PC-3 (cell line): ENCODE measurements at regions not wholly inside any gene's neighbourhood (a gene's known extent, or its start where the extent isn't known, plus 50 kb on each side); places are given as distances from the start of the nearest gene placed in this dataset.
"Not testable (repeated sequence)": the region's sequence is repeated elsewhere in the genome, so short reads cannot be mapped to it uniquely, and the experiment has no call there.

Source experiments
- ATAC-seq: fragments of 200-7000 bp; cut with Tn5 transposase; 2 replicates; pipeline ENCODE4 v1.9.1; 2020; ENCODE audit warnings: mild to moderate bottlenecking, moderate library complexity
- BruUV-seq: library from RNA; stranded (reverse); fragments of 400-500 nt; replicated peaks from 2 replicates; lab custom pipeline; 2021; lab: Mats Ljungman, UMichigan
- CTCF ChIA-PET: fragments of 300-600 bp; sonication (Branson Sonifier 250); formaldehyde crosslinking; loops from one replicate; lab custom pipeline; 2022; ENCODE audit warnings: antibody characterized with exemption; lab: Charles Lee
- POLR2A ChIA-PET: fragments of 300-600 bp; sonication (Branson Sonifier 250); formaldehyde crosslinking; loops from one replicate; lab custom pipeline; 2022; ENCODE audit warnings: antibody characterized with exemption; ENCODE audit not compliant: unreplicated experiment; lab: Charles Lee
- DNase-seq: peaks from one replicate; pipeline ENCODE4 v3.0.0-alpha.2; 2015
- H2AFZ ChIP-seq: fragments of 300-600 bp; sonication (generic); 2 replicates; pipeline ENCODE4 v1.6.0; 2016; ENCODE audit warnings: antibody characterized with exemption, low read length
- H3F3A ChIP-seq: fragments of 300-600 bp; sonication (generic); one replicate; pipeline ENCODE4 v1.6.0; 2017; ENCODE audit warnings: antibody characterized with exemption, low read length, control low read depth, mild to moderate bottlenecking; ENCODE audit not compliant: unreplicated experiment
- H3K27ac ChIP-seq: fragments of 300-600 bp; sonication (generic); 2 replicates; pipeline ENCODE4 v1.5.1; 2016; ENCODE audit warnings: mild to moderate bottlenecking, low read length
- H3K27me3 ChIP-seq: fragments of 300-600 bp; sonication (generic); 2 replicates; pipeline ENCODE4 v1.6.1; 2016; ENCODE audit warnings: low read length, mixed read lengths
- H3K36me3 ChIP-seq: fragments of 300-600 bp; sonication (generic); 2 replicates; pipeline ENCODE4 v1.6.1; 2016; ENCODE audit warnings: low read depth, mixed run types, low read length, mixed read lengths
- H3K4me1 ChIP-seq: fragments of 300-600 bp; sonication (generic); 2 replicates; pipeline ENCODE4 v1.5.1; 2016; ENCODE audit warnings: low read length; ENCODE audit not compliant: insufficient read depth
- H3K4me2 ChIP-seq: fragments of 300-600 bp; sonication (generic); 2 replicates; pipeline ENCODE4 v1.6.0; 2016; ENCODE audit warnings: low read length
- H3K4me3 ChIP-seq: fragments of 300-600 bp; sonication (generic); 2 replicates; pipeline ENCODE4 v1.5.1; 2016; ENCODE audit warnings: mild to moderate bottlenecking, low read length, mixed read lengths
- H3K79me2 ChIP-seq: fragments of 300-600 bp; sonication (generic); 2 replicates; pipeline ENCODE4 v1.6.1; 2017; ENCODE audit warnings: low read length, mixed read lengths
- H3K9ac ChIP-seq: fragments of 300-600 bp; sonication (generic); 2 replicates; pipeline ENCODE4 v1.6.0; 2016; ENCODE audit warnings: mild to moderate bottlenecking, low read length
- H3K9me2 ChIP-seq: fragments of 300-600 bp; sonication (generic); replicated peaks from 2 replicates; pipeline ENCODE4 v1.6.1; 2016; ENCODE audit warnings: mixed run types, low read length, mixed read lengths
- H3K9me3 ChIP-seq: fragments of 300-600 bp; sonication (generic); 2 replicates; pipeline ENCODE4 v1.6.1; 2016; ENCODE audit warnings: low read length, mixed read lengths
- H4K20me1 ChIP-seq: fragments of 300-600 bp; sonication (generic); 2 replicates; pipeline ENCODE4 v1.6.1; 2016; ENCODE audit warnings: low read length, mixed read lengths
- EZH2 ChIP-seq: fragments of 300-600 bp; sonication (generic); IDR thresholded peaks from one replicate; pipeline ENCODE4 v1.6.1; 2017; ENCODE audit warnings: antibody characterized with exemption, mild to moderate bottlenecking, low read length; ENCODE audit not compliant: unreplicated experiment
- EZH2phosphoT487 ChIP-seq: fragments of 300-600 bp; sonication (generic); IDR thresholded peaks from 2 replicates; pipeline ENCODE4 v1.6.1; 2018; ENCODE audit warnings: mild to moderate bottlenecking, antibody characterized with exemption, low read length, borderline replicate concordance
- intact Hi-C: fragments of 100-400 bp; cut with micrococcal nuclease; formaldehyde crosslinking; loops from 2 replicates; pipeline ENCODE4 v1.9.0; 2023
- TF ChIP-seq, protein P1 (sequence below): fragments of 300-600 bp; sonication (generic); conservative IDR thresholded peaks from 2 replicates; pipeline ENCODE4 v1.5.1; 2017; ENCODE audit warnings: antibody characterized with exemption, low read depth, mild to moderate bottlenecking, low read length

DNA sequence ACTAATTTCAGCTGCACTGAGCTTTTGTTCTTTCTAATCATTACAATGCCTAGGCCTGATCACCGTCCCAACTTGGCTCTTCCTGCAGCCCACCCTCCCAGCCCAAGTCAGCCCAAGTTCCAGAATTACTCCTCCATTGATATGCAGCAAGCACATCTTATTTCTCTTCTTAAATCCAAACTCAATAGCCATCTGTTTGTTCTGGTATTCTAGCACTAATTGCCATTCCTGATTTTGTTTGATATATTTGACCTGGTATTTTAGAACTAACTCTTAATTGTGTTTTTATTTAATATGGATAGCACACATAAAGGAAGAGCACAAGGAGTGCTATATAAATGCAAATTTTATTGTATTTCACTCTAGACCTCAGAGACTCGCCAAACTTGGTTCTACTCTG, 241.2 kb downstream of the SKIDA1 start:
- Histone ChIP-seq H4K20me1 (no peaks in the 10 kb centered on the region), H3K79me2 (no peaks in the 10 kb centered on the region), H3K4me3 (no peak overlapping the region), H3K4me1 (peaks cover 11% of the 10 kb centered on the region), H3K9me2 (no peaks in the 10 kb centered on the region), H3K9me3 (no peaks in the 10 kb centered on the region), H3K36me3 (no peaks in the 10 kb centered on the region), H3K27me3 (no peaks in the 10 kb centered on the region), H3K9ac (no peak overlapping the region), H3F3A (no peaks in the 10 kb centered on the region), H2AFZ (no peak overlapping the region), H3K27ac (no peak overlapping the region), H3K4me2 (no peak overlapping the region)
- no peak for DNase-seq
- POLR2A ChIA-PET = no interaction called here
- intact Hi-C loops = no loop called here
- BruUV-seq = no TSS peak
- TF ChIP-seq EZH2 (no peak), EZH2phosphoT487 (no peak)
- TF ChIP-seq, protein P1, sequence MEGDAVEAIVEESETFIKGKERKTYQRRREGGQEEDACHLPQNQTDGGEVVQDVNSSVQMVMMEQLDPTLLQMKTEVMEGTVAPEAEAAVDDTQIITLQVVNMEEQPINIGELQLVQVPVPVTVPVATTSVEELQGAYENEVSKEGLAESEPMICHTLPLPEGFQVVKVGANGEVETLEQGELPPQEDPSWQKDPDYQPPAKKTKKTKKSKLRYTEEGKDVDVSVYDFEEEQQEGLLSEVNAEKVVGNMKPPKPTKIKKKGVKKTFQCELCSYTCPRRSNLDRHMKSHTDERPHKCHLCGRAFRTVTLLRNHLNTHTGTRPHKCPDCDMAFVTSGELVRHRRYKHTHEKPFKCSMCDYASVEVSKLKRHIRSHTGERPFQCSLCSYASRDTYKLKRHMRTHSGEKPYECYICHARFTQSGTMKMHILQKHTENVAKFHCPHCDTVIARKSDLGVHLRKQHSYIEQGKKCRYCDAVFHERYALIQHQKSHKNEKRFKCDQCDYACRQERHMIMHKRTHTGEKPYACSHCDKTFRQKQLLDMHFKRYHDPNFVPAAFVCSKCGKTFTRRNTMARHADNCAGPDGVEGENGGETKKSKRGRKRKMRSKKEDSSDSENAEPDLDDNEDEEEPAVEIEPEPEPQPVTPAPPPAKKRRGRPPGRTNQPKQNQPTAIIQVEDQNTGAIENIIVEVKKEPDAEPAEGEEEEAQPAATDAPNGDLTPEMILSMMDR = no peak
- CTCF ChIA-PET = no interaction called here
- ATAC-seq = no peak

DNA sequence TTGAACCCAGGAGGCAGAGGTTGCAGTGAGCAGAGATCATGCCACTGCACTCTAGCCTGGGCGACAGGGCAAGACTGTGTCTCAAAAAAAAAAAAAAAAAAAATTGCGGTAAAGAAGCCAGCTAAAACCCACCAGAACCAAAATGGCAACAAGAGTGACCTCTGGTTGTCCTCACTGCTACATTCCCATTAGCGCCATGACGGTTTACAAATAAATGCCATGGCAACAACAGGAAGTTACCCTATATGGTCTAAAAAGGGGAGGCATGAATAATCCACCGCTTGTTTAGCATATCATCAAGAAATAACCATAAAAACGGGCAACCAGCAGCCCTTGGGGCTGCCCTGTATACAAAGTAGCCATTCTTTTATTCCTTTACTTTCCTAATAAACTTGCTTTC, 242.4 kb downstream of the SKIDA1 start:
- BruUV-seq, ATAC-seq, H3K79me2 ChIP-seq, H3K9me2 ChIP-seq, H3K4me3 ChIP-seq, H3K4me2 ChIP-seq, DNase-seq, H2AFZ ChIP-seq, H3K9me3 ChIP-seq, H3K27ac ChIP-seq, H4K20me1 ChIP-seq, intact Hi-C loops, H3F3A ChIP-seq, H3K9ac ChIP-seq, H3K36me3 ChIP-seq, H3K27me3 ChIP-seq, POLR2A ChIA-PET, CTCF ChIA-PET: not testable (repeated sequence)
- H3K4me1 ChIP-seq = peaks cover 16% of the 10 kb centered on the region

DNA sequence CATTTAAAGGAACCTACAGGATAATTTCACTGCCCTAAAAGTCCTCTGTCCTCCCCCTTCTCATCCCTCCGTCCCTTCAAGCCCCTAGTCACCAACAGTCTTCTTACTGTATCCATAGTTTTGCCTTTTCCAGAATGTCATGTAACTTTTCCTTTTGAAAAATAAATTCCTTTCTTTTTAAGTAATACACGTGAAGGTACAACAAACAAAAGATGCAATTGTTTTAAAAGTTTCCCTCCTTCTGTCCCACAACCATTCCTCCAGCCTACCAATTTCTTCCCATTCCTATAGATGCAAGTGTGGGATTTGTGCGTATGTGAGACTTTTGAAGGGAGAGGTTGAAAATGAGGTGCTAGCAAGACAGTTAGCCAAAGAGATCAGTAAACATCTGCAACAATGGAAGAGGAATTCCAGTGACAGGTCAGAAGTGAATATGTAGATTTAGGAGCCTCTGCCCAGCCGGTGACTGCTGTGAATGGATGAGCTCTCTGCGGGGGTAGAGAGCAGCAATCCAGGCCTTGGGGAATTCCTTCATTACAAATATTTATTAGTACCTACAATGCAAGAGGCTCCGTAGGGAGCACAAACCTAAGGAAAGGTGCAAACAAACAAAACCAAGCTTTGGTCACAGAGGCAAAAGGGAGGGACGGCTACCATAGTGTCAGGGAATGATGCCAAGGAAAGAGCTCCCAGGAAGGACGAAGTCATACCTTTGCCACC, 243.6 kb downstream of the SKIDA1 start:
- no peak overlapping the region for H3K9ac ChIP-seq
- CTCF ChIA-PET = no interaction called here

More for the DNA sequence above, 243.6 kb downstream of the SKIDA1 start:
- Histone ChIP-seq H3K79me2 (no peaks in the 10 kb centered on the region), H3K27ac (no peak overlapping the region), H3F3A (no peaks in the 10 kb centered on the region), H3K9me3 (no peaks in the 10 kb centered on the region), H4K20me1 (no peaks in the 10 kb centered on the region), H3K4me3 (no peak overlapping the region), H3K4me1 (peaks cover 16% of the 10 kb centered on the region), H2AFZ (no peak overlapping the region), H3K4me2 (no peak overlapping the region), H3K36me3 (no peaks in the 10 kb centered on the region), H3K9me2 (no peaks in the 10 kb centered on the region), H3K27me3 (no peaks in the 10 kb centered on the region)
- no peak for TF ChIP-seq EZH2
- TF ChIP-seq, protein P1 = no peak
- TF ChIP-seq EZH2phosphoT487 = no peak
- ATAC-seq (no peak), DNase-seq (no peak)
- intact Hi-C loops = no loop called here
- BruUV-seq = no TSS peak
- POLR2A ChIA-PET = no interaction called here
